OCI-LY7 (cell line): ENCODE measurements at regions not wholly inside any gene's neighbourhood (a gene's known extent, or its start where the extent isn't known, plus 50 kb on each side); places are given as distances from the start of the nearest gene placed in this dataset.
"Not testable (repeated sequence)": the region's sequence is repeated elsewhere in the genome, so short reads cannot be mapped to it uniquely, and the experiment has no call there.

Experiments
- CTCF ChIP-seq: fragments of 200-600 bp; sonication (generic); conservative IDR thresholded peaks from 2 replicates; pipeline ENCODE4 v1.5.1; 2014; ENCODE audit warnings: mild to moderate bottlenecking, antibody characterized with exemption, low read length, moderate library complexity, mixed read lengths
- EZH2phosphoT487 ChIP-seq: fragments of 200-600 bp; sonication (generic); IDR thresholded peaks from 2 replicates; pipeline ENCODE4 v1.6.1; 2018; ENCODE audit warnings: low read depth, borderline replicate concordance, mild to moderate bottlenecking, mixed run types, antibody characterized with exemption, low read length, moderate library complexity, mixed read lengths

GRCh38 chr2:142702397-142702796 lies 175.1 kb upstream of the KYNU start:
- not testable (repeated sequence) for TF ChIP-seq CTCF, EZH2phosphoT487
